H1 (cell line): ENCODE measurements at regions not wholly inside any gene's neighbourhood (a gene's known extent, or its start where the extent isn't known, plus 50 kb on each side); places are given as distances from the start of the nearest gene placed in this dataset.

ENCODE experiments used
- SIN3A ChIP-seq, 2 experiments: IDR thresholded peaks in 1 of 2; conservative IDR thresholded peaks in 1 of 2; 2 replicates each; pipeline ENCODE4 v1.6.1; 2011 to 2012; ENCODE audit warnings: low read length in 2 of 2, improper control_type of control experiment in 1 of 2, low read depth in 1 of 2, mild to moderate bottlenecking in 1 of 2

- no peak for TF ChIP-seq SIN3A (conservative IDR thresholded peaks at IDR 0.05 in 1 of 2, IDR thresholded peaks at IDR 0.05 in 1 of 2; ENCODE audit: low read depth in 1 of 2, low read length in 2 of 2)
Measured at GRCh38 chr12:24246376-24246775, 296.9 kb upstream of the SOX5 start (continued).
